A549 (cell line): ENCODE measurements at regions not wholly inside any gene's neighbourhood (a gene's known extent, or its start where the extent isn't known, plus 50 kb on each side); places are given as distances from the start of the nearest gene placed in this dataset.

Experiments used
- CTCF ChIP-seq: fragments of >200 bp; sonication (Bioruptor Twin); formaldehyde crosslinking; IDR thresholded peaks from 3 replicates; pipeline ENCODE4 v1.5.1; 2016
- KDM5A ChIP-seq: fragments of 200-600 bp; sonication (generic); IDR thresholded peaks from 2 replicates; pipeline ENCODE4 v1.6.1; 2016; ENCODE audit warnings: antibody characterized with exemption, mild to moderate bottlenecking
- MAFK ChIP-seq: fragments of 450-650 bp; IDR thresholded peaks from 2 replicates; pipeline ENCODE4 v1.6.1; 2014; ENCODE audit not compliant: partially characterized antibody
- MYC ChIP-seq: IDR thresholded peaks from 2 replicates; pipeline ENCODE4 v1.6.1; 2012; ENCODE audit warnings: mild to moderate bottlenecking, inconsistent platforms, low read length, improper control_type of control experiment, borderline replicate concordance
- POLR2A ChIP-seq: IDR thresholded peaks from 2 replicates; pipeline ENCODE4 v1.6.1; 2012; ENCODE audit warnings: mild to moderate bottlenecking, low read length
- POLR2AphosphoS2 ChIP-seq: conservative IDR thresholded peaks from 2 replicates; pipeline ENCODE4 v1.6.1; 2012; ENCODE audit warnings: low read length, improper control_type of control experiment, inconsistent platforms
- RAD21 ChIP-seq, 2 experiments: fragments of >200 bp in 1 of 2; sonication (Bioruptor Twin) in 1 of 2; formaldehyde crosslinking in 1 of 2; IDR thresholded peaks in 1 of 2; conservative IDR thresholded peaks in 1 of 2; 2 replicates in 1 of 2; 3 replicates in 1 of 2; pipeline ENCODE4 v1.6.1; 2012 to 2018; ENCODE audit warnings: inconsistent platforms in 1 of 2

GRCh38 chr1:94650301-94650700 lies 108.7 kb upstream of the F3 start:
- TF ChIP-seq POLR2AphosphoS2 (no peak), MAFK (no peak), CTCF (no peak), KDM5A (no peak), MYC (no peak), POLR2A (no peak), RAD21 (conservative IDR thresholded peaks at IDR 0.05 in 1 of 2, IDR thresholded peaks at IDR 0.05 in 1 of 2) (no peak)
